Astrocyte (in vitro differentiated cells and primary cell): ENCODE measurements at regions not wholly inside any gene's neighbourhood (a gene's known extent, or its start where the extent isn't known, plus 50 kb on each side); places are given as distances from the start of the nearest gene placed in this dataset.

Experiments
- DNase-seq: peaks from one replicate; pipeline ENCODE4 v3.0.0-alpha.2; 2010; ENCODE audit warnings: low read depth
- FAIRE-seq: peaks from 2 replicates; lab custom pipeline; 2011; peaks lifted over from hg19 to GRCh38; lab: Jason Lieb, UNC
- H2AFZ ChIP-seq: 2 replicates; pipeline ENCODE4 v1.6.0; 2012; ENCODE audit warnings: low read depth, low read length, inconsistent platforms
- H3K27ac ChIP-seq: 2 replicates; pipeline ENCODE4 v1.5.1; 2011; ENCODE audit warnings: low read depth, low read length, inconsistent platforms
- H3K27me3 ChIP-seq: 2 replicates; pipeline ENCODE4 v1.6.0; 2011; ENCODE audit warnings: low read length, inconsistent platforms; ENCODE audit not compliant: insufficient read depth
- H3K36me3 ChIP-seq: 2 replicates; pipeline ENCODE4 v1.5.1; 2011; ENCODE audit warnings: low read length, inconsistent platforms; ENCODE audit not compliant: insufficient read depth
- H3K4me1 ChIP-seq: 2 replicates; pipeline ENCODE4 v1.5.1; 2011; ENCODE audit warnings: low read length, inconsistent platforms; ENCODE audit not compliant: insufficient read depth
- H3K4me2 ChIP-seq: 2 replicates; pipeline ENCODE4 v1.6.0; 2012; ENCODE audit warnings: low read length, inconsistent platforms
- H3K4me3 ChIP-seq: 2 replicates; pipeline ENCODE4 v1.5.1; 2011; ENCODE audit warnings: low read depth, mild to moderate bottlenecking, low read length, inconsistent platforms; ENCODE audit not compliant: insufficient read depth
- H3K79me2 ChIP-seq: 2 replicates; pipeline ENCODE4 v1.6.0; 2012; ENCODE audit warnings: mild to moderate bottlenecking, low read length, inconsistent platforms; ENCODE audit not compliant: insufficient read depth
- H3K9ac ChIP-seq: 2 replicates; pipeline ENCODE4 v1.6.0; 2012; ENCODE audit warnings: mild to moderate bottlenecking, low read length, inconsistent platforms
- H3K9me3 ChIP-seq: 2 replicates; pipeline ENCODE4 v1.5.1; 2012; ENCODE audit warnings: low read depth, mild to moderate bottlenecking, low read length, inconsistent platforms; ENCODE audit not compliant: insufficient read depth
- H4K20me1 ChIP-seq: 2 replicates; pipeline ENCODE4 v1.6.0; 2012; ENCODE audit warnings: low read length, inconsistent platforms; ENCODE audit not compliant: insufficient read depth
- H3K27ac Mint-ChIP-seq: one replicate; pipeline ENCODE4 v1.8.0; 2021; ENCODE audit warnings: mild to moderate bottlenecking, mixed read lengths; ENCODE audit not compliant: unreplicated experiment
- H3K27me3 Mint-ChIP-seq: one replicate; pipeline ENCODE4 v1.8.0; 2021; ENCODE audit warnings: low read depth, mixed read lengths; ENCODE audit not compliant: unreplicated experiment
- H3K36me3 Mint-ChIP-seq: one replicate; pipeline ENCODE4 v1.8.0; 2021; ENCODE audit warnings: low read depth, mixed read lengths; ENCODE audit not compliant: unreplicated experiment
- H3K4me1 Mint-ChIP-seq: one replicate; pipeline ENCODE4 v1.8.0; 2021; ENCODE audit warnings: low read depth, mixed read lengths; ENCODE audit not compliant: unreplicated experiment
- H3K4me3 Mint-ChIP-seq: one replicate; pipeline ENCODE4 v1.8.0; 2021; ENCODE audit warnings: mild to moderate bottlenecking, moderate library complexity, mixed read lengths; ENCODE audit not compliant: unreplicated experiment
- H3K9me3 Mint-ChIP-seq: one replicate; pipeline ENCODE4 v1.8.0; 2021; ENCODE audit warnings: mild to moderate bottlenecking, mixed read lengths; ENCODE audit not compliant: unreplicated experiment
- CTCF ChIP-seq: IDR thresholded peaks from 2 replicates; pipeline ENCODE4 v1.5.1; 2011; ENCODE audit warnings: low read depth, mild to moderate bottlenecking, inconsistent platforms, low read length, moderate library complexity; ENCODE audit not compliant: insufficient read depth
- EZH2 ChIP-seq: IDR thresholded peaks from 2 replicates; pipeline ENCODE4 v1.6.1; 2012; ENCODE audit warnings: mild to moderate bottlenecking, low read length, inconsistent platforms; ENCODE audit not compliant: insufficient read depth

- no peaks in the 10 kb centered on the region for H3K36me3 Mint-ChIP-seq
- Histone ChIP-seq H3K4me2 (no peak overlapping the region), H3K9ac (no peak overlapping the region), H3K4me3 (no peak overlapping the region), H3K4me1 (no peaks in the 10 kb centered on the region), H3K9me3 (no peaks in the 10 kb centered on the region), H3K36me3 (no peaks in the 10 kb centered on the region), H4K20me1 (no peaks in the 10 kb centered on the region), H2AFZ (no peak overlapping the region), H3K27ac (no peak overlapping the region), H3K27me3 (no peaks in the 10 kb centered on the region), H3K79me2 (no peaks in the 10 kb centered on the region)
- TF ChIP-seq CTCF (no peak), EZH2 (no peak)
- H3K27me3 Mint-ChIP-seq = peaks cover 2% of the 10 kb centered on the region
- H3K4me1 Mint-ChIP-seq = no peaks in the 10 kb centered on the region
- FAIRE-seq (no peak), DNase-seq (no peak)
- H3K4me3 Mint-ChIP-seq = no peak overlapping the region
- no peaks in the 10 kb centered on the region for H3K9me3 Mint-ChIP-seq
- no peak overlapping the region for H3K27ac Mint-ChIP-seq
Observed at GRCh38 chr2:22406625-22407024, 978.4 kb upstream of the KLHL29 start.

- H3K36me3 ChIP-seq = no peaks in the 10 kb centered on the region
- no peak overlapping the region for H3K4me3 ChIP-seq
- no peak overlapping the region for H3K4me2 ChIP-seq
- no peaks in the 10 kb centered on the region for H4K20me1 ChIP-seq
- H3K4me3 Mint-ChIP-seq = no peak overlapping the region
- no peak overlapping the region for H3K9ac ChIP-seq
- H3K27ac Mint-ChIP-seq = no peak overlapping the region
- peaks cover 7% of the 10 kb centered on the region for H3K9me3 Mint-ChIP-seq
- no peaks in the 10 kb centered on the region for H3K4me1 ChIP-seq
- no peaks in the 10 kb centered on the region for H3K36me3 Mint-ChIP-seq
- no peak overlapping the region for H3K27ac ChIP-seq
- no peaks in the 10 kb centered on the region for H3K27me3 ChIP-seq
- H3K9me3 ChIP-seq = peaks cover 6% of the 10 kb centered on the region
- H3K4me1 Mint-ChIP-seq = no peaks in the 10 kb centered on the region
- DNase-seq (no peak), FAIRE-seq (no peak)
- H3K27me3 Mint-ChIP-seq = no peaks in the 10 kb centered on the region
- TF ChIP-seq EZH2 (no peak), CTCF (no peak)
- no peak overlapping the region for H2AFZ ChIP-seq
- no peaks in the 10 kb centered on the region for H3K79me2 ChIP-seq
Observed at GRCh38 chr2:22420076-22420475, 964.9 kb upstream of the KLHL29 start.

GRCh38 chr2:22442051-22442450 lies 942.9 kb upstream of the KLHL29 start:
- H3K27ac ChIP-seq = no peak overlapping the region
- Mint-ChIP-seq H3K36me3 (no peaks in the 10 kb centered on the region), H3K9me3 (no peaks in the 10 kb centered on the region), H3K27ac (no peak overlapping the region), H3K4me1 (no peaks in the 10 kb centered on the region), H3K27me3 (no peaks in the 10 kb centered on the region), H3K4me3 (no peak overlapping the region)
- no peaks in the 10 kb centered on the region for H3K9me3 ChIP-seq
- no peaks in the 10 kb centered on the region for H3K4me1 ChIP-seq
- H3K27me3 ChIP-seq = no peaks in the 10 kb centered on the region
- DNase-seq (no peak), FAIRE-seq (no peak)
- H2AFZ ChIP-seq = no peak overlapping the region
- no peaks in the 10 kb centered on the region for H3K79me2 ChIP-seq
- no peak overlapping the region for H3K9ac ChIP-seq
- TF ChIP-seq EZH2 = no peak
- TF ChIP-seq CTCF = no peak
- no peaks in the 10 kb centered on the region for H4K20me1 ChIP-seq
- no peaks in the 10 kb centered on the region for H3K36me3 ChIP-seq
- no peak overlapping the region for H3K4me3 ChIP-seq
- H3K4me2 ChIP-seq = no peak overlapping the region
